ENCODE measurements at regions not wholly inside any gene's neighbourhood (a gene's known extent, or its start where the extent isn't known, plus 50 kb on each side); places are given as distances from the start of the nearest gene placed in this dataset.

- WGBS, 2 donors (ENCODE audit: low coverage in 1 of 2) = 91 to 92% methylated on average over 1 of the region's 1 CpG
These were observed 839.6 kb downstream of the ADGRL2 start for GRCh38 chr1:82640352-82640751.

GRCh38 chr1:82634266-82634665 lies 833.5 kb downstream of the ADGRL2 start:
- Histone ChIP-seq H3K4me1 (no peaks in the 10 kb centered on the region), H3K27ac (no peak overlapping the region), H3K9me3 (no peaks in the 10 kb centered on the region), H3K27me3 (no peaks in the 10 kb centered on the region), H3K36me3 (no peaks in the 10 kb centered on the region), H3K4me3 (no peak overlapping the region)
- WGBS, 2 donors (ENCODE audit: low coverage in 1 of 2) = 21 to 94% methylated on average over 1 of the region's 1 CpG
- ATAC-seq = no peak
- no peak for TF ChIP-seq CTCF (IDR thresholded peaks at IDR 0.05)
- no peak for TF ChIP-seq POLR2AphosphoS5 (IDR thresholded peaks at IDR 0.05)
- no peak for TF ChIP-seq POLR2A (IDR thresholded peaks at IDR 0.05)
- no peak for TF ChIP-seq EP300 (IDR thresholded peaks at IDR 0.05)

More at GRCh38 chr1:82640352-82640751, 839.6 kb downstream of the ADGRL2 start:
- Histone ChIP-seq H3K27ac (no peak overlapping the region), H3K27me3 (no peaks in the 10 kb centered on the region), H3K4me3 (no peak overlapping the region), H3K36me3 (no peaks in the 10 kb centered on the region), H3K4me1 (no peaks in the 10 kb centered on the region), H3K9me3 (no peaks in the 10 kb centered on the region)
- TF ChIP-seq POLR2A (IDR thresholded peaks at IDR 0.05) (no peak), CTCF (IDR thresholded peaks at IDR 0.05) (no peak), EP300 (IDR thresholded peaks at IDR 0.05) (no peak)
- no peak for ATAC-seq

- ATAC-seq = no peak
- WGBS, 2 donors (ENCODE audit: low coverage in 1 of 2) = 43 to 50% methylated on average over 1 of the region's 1 CpG
These were observed 831.4 kb downstream of the ADGRL2 start for GRCh38 chr1:82632155-82632554.

GRCh38 chr1:82628887-82629286 lies 828.2 kb downstream of the ADGRL2 start:
- H3K4me3 ChIP-seq = no peak overlapping the region
- WGBS, 2 donors (ENCODE audit: low coverage in 1 of 2) = 73 to 88% methylated on average over 2 of the region's 2 CpGs
- H3K36me3 ChIP-seq = no peaks in the 10 kb centered on the region
- no peaks in the 10 kb centered on the region for H3K9me3 ChIP-seq
- no peaks in the 10 kb centered on the region for H3K4me1 ChIP-seq
- no peak for ATAC-seq
- H3K27ac ChIP-seq = no peak overlapping the region
- no peaks in the 10 kb centered on the region for H3K27me3 ChIP-seq
- no peak for TF ChIP-seq EP300 (IDR thresholded peaks at IDR 0.05)
- no peak for TF ChIP-seq CTCF (IDR thresholded peaks at IDR 0.05)
- TF ChIP-seq POLR2A (IDR thresholded peaks at IDR 0.05) = no peak
- no peak for TF ChIP-seq POLR2AphosphoS5 (IDR thresholded peaks at IDR 0.05)

More at GRCh38 chr1:82632155-82632554, 831.4 kb downstream of the ADGRL2 start:
- TF ChIP-seq EP300 (IDR thresholded peaks at IDR 0.05) (no peak), POLR2A (IDR thresholded peaks at IDR 0.05) (no peak), CTCF (IDR thresholded peaks at IDR 0.05) (no peak), POLR2AphosphoS5 (IDR thresholded peaks at IDR 0.05) (no peak)
- no peak overlapping the region for H3K4me3 ChIP-seq
- no peaks in the 10 kb centered on the region for H3K36me3 ChIP-seq
- no peaks in the 10 kb centered on the region for H3K9me3 ChIP-seq
- H3K27me3 ChIP-seq = no peaks in the 10 kb centered on the region
- no peak overlapping the region for H3K27ac ChIP-seq
- H3K4me1 ChIP-seq = no peaks in the 10 kb centered on the region

- Histone ChIP-seq H3K9me3 (no peaks in the 10 kb centered on the region), H3K27ac (no peak overlapping the region), H3K27me3 (no peaks in the 10 kb centered on the region), H3K4me3 (no peak overlapping the region), H3K36me3 (no peaks in the 10 kb centered on the region), H3K4me1 (no peaks in the 10 kb centered on the region)
- 72 to 100% methylated on average over 1 of the region's 1 CpG for WGBS, 2 donors (ENCODE audit: low coverage in 1 of 2)
- no peak for ATAC-seq
- TF ChIP-seq POLR2AphosphoS5 (IDR thresholded peaks at IDR 0.05) (no peak), EP300 (IDR thresholded peaks at IDR 0.05) (no peak), CTCF (IDR thresholded peaks at IDR 0.05) (no peak), POLR2A (IDR thresholded peaks at IDR 0.05) (no peak)
These were observed 824.8 kb downstream of the ADGRL2 start for GRCh38 chr1:82625537-82625936.
